ENCODE measurements at regions not wholly inside any gene's neighbourhood (a gene's known extent, or its start where the extent isn't known, plus 50 kb on each side); places are given as distances from the start of the nearest gene placed in this dataset.

GRCh38 chr18:68414407-68414806, 300.5 kb downstream of the TMX3 start:
- H3K9me2 ChIP-seq (replicated peaks; ENCODE audit: insufficient read depth): no peaks in the 10 kb centered on the region

DNA sequence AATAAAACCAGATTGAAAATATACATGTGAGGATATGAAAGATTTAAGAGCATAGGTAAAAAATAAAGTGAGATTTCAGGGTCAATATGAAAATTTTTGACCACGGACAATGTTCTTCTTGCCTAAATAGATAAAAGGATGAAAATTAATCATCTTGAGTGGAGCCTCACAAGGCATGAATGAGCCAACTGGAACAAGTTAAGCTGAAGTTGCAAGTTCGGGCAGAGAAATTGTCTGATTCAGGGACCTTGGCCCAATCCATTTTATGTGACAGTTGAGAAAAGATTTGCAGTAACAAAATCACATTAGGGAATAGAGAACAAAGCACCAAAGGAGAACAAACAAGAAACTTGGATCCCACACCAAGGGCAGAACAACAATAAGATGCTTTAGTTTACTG, 305.3 kb downstream of the TMX3 start:
- no peak overlapping the region for H3K4me3 ChIP-seq
- no peak overlapping the region for H3K27ac ChIP-seq
- H4K20me1 ChIP-seq (ENCODE audit: insufficient read depth, poor library complexity, severe bottlenecking): no peaks in the 10 kb centered on the region
- WGBS (ENCODE audit: low lambda C conversion rate, missing lambda C conversion rate): 80% methylated on average over 2 of the region's 2 CpGs
- no peaks in the 10 kb centered on the region for H3K4me1 ChIP-seq (ENCODE audit: insufficient read depth)
- no peaks in the 10 kb centered on the region for H3K27me3 ChIP-seq
- TF ChIP-seq EZH2 (IDR thresholded peaks at IDR 0.05; ENCODE audit: borderline replicate concordance) (no peak), EZH2phosphoT487 (IDR thresholded peaks at IDR 0.05; ENCODE audit: low read depth, severe bottlenecking, unreplicated experiment) (no peak), CTCF (IDR thresholded peaks at IDR 0.05; ENCODE audit: poor library complexity) (no peak)
- H3K79me2 ChIP-seq: no peaks in the 10 kb centered on the region
- no peaks in the 10 kb centered on the region for H3K9me2 ChIP-seq (replicated peaks; ENCODE audit: insufficient read depth)
- H3K36me3 ChIP-seq (replicated peaks; ENCODE audit: insufficient read depth, low read depth): no peaks in the 10 kb centered on the region
- DNase-seq (ENCODE audit: low spot score): no peak
- no peak overlapping the region for H3K4me2 ChIP-seq
- H3K9me3 ChIP-seq (ENCODE audit: low read depth): no peaks in the 10 kb centered on the region
- H2AFZ ChIP-seq: no peak overlapping the region

More at GRCh38 chr18:68414407-68414806, 300.5 kb downstream of the TMX3 start:
- Histone ChIP-seq H4K20me1 (ENCODE audit: insufficient read depth, poor library complexity, severe bottlenecking) (no peaks in the 10 kb centered on the region), H3K79me2 (no peaks in the 10 kb centered on the region), H3K9me3 (ENCODE audit: low read depth) (no peaks in the 10 kb centered on the region), H3K27ac (no peak overlapping the region), H3K4me2 (no peak overlapping the region), H3K27me3 (no peaks in the 10 kb centered on the region), H3K4me1 (ENCODE audit: insufficient read depth) (no peaks in the 10 kb centered on the region), H2AFZ (no peak overlapping the region), H3K4me3 (no peak overlapping the region), H3K36me3 (replicated peaks; ENCODE audit: insufficient read depth, low read depth) (no peaks in the 10 kb centered on the region)
- no peak for DNase-seq (ENCODE audit: low spot score)
- TF ChIP-seq CTCF (IDR thresholded peaks at IDR 0.05; ENCODE audit: poor library complexity) (no peak), EZH2 (IDR thresholded peaks at IDR 0.05; ENCODE audit: borderline replicate concordance) (no peak), EZH2phosphoT487 (IDR thresholded peaks at IDR 0.05; ENCODE audit: low read depth, severe bottlenecking, unreplicated experiment) (no peak)
- WGBS (ENCODE audit: low lambda C conversion rate, missing lambda C conversion rate): 91% methylated on average over 2 of the region's 2 CpGs

GRCh38 chr18:68406761-68407160, 308.1 kb downstream of the TMX3 start:
- Histone ChIP-seq H3K9me3 (ENCODE audit: low read depth) (no peaks in the 10 kb centered on the region), H2AFZ (no peak overlapping the region), H3K27me3 (no peaks in the 10 kb centered on the region), H3K36me3 (replicated peaks; ENCODE audit: insufficient read depth, low read depth) (no peaks in the 10 kb centered on the region), H3K4me3 (no peak overlapping the region), H3K27ac (no peak overlapping the region), H4K20me1 (ENCODE audit: insufficient read depth, poor library complexity, severe bottlenecking) (no peaks in the 10 kb centered on the region), H3K4me2 (no peak overlapping the region), H3K4me1 (ENCODE audit: insufficient read depth) (no peaks in the 10 kb centered on the region), H3K9me2 (replicated peaks; ENCODE audit: insufficient read depth) (no peaks in the 10 kb centered on the region), H3K79me2 (no peaks in the 10 kb centered on the region)
- DNase-seq (ENCODE audit: low spot score): no peak
- TF ChIP-seq CTCF (IDR thresholded peaks at IDR 0.05; ENCODE audit: poor library complexity): no peak
- TF ChIP-seq EZH2phosphoT487 (IDR thresholded peaks at IDR 0.05; ENCODE audit: low read depth, severe bottlenecking, unreplicated experiment): no peak
- no peak for TF ChIP-seq EZH2 (IDR thresholded peaks at IDR 0.05; ENCODE audit: borderline replicate concordance)
- 62% methylated on average over 4 of the region's 4 CpGs for WGBS (ENCODE audit: low lambda C conversion rate, missing lambda C conversion rate)

DNA sequence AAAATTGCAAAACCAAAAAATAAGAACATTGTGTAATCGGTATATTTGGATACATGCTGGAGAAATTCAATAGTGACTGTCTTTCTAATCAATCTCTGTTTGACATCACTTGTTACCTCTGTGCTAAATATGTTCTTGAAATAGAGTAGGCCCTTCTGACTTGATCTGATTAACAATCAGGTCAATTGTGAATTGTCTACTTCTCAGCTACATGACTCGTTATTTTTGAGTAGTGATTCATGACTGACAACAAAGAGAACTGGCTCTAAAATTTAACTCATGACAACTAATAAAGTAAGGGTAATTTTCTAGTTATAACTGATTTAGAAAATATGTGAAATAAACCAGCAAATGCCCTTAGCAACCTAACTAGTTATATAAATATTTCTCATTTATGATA, 312.1 kb downstream of the TMX3 start:
- Histone ChIP-seq H2AFZ (no peak overlapping the region), H3K27ac (no peak overlapping the region), H4K20me1 (ENCODE audit: insufficient read depth, poor library complexity, severe bottlenecking) (no peaks in the 10 kb centered on the region), H3K79me2 (no peaks in the 10 kb centered on the region), H3K4me3 (no peak overlapping the region), H3K27me3 (no peaks in the 10 kb centered on the region), H3K4me1 (ENCODE audit: insufficient read depth) (no peaks in the 10 kb centered on the region), H3K9me2 (replicated peaks; ENCODE audit: insufficient read depth) (no peaks in the 10 kb centered on the region), H3K36me3 (replicated peaks; ENCODE audit: insufficient read depth, low read depth) (no peaks in the 10 kb centered on the region), H3K9me3 (ENCODE audit: low read depth) (no peaks in the 10 kb centered on the region), H3K4me2 (no peak overlapping the region)
- no peak for DNase-seq (ENCODE audit: low spot score)
- TF ChIP-seq EZH2 (IDR thresholded peaks at IDR 0.05; ENCODE audit: borderline replicate concordance) (no peak), EZH2phosphoT487 (IDR thresholded peaks at IDR 0.05; ENCODE audit: low read depth, severe bottlenecking, unreplicated experiment) (no peak)
- 78% methylated on average over 2 of the region's 2 CpGs for WGBS (ENCODE audit: low lambda C conversion rate, missing lambda C conversion rate)

All from hepatocyte (in vitro differentiated cells).